Fibroblast of lung (primary cell): ENCODE measurements at regions not wholly inside any gene's neighbourhood (a gene's known extent, or its start where the extent isn't known, plus 50 kb on each side); places are given as distances from the start of the nearest gene placed in this dataset.

Experiments
- EZH2 ChIP-seq: IDR thresholded peaks from 2 replicates; pipeline ENCODE4 v1.5.1; 2012; ENCODE audit warnings: low read length, control low read depth, mild to moderate bottlenecking; ENCODE audit errors: missing control alignments
- TF ChIP-seq, protein P1 (sequence below), 2 donors: IDR thresholded peaks in 1 of 2; conservative IDR thresholded peaks in 1 of 2; 1 replicate in 1 of 2; 2 replicates in 1 of 2; pipeline ENCODE4 v1.5.1; 2011 to 2012; ENCODE audit warnings: low read length in 2 of 2, control low read depth in 1 of 2, inconsistent platforms in 1 of 2, low read depth in 1 of 2, mild to moderate bottlenecking in 1 of 2

GRCh38 chr3:130227540-130227939 is 117.9 kb upstream of the COL6A5 start:
- TF ChIP-seq, protein P1, sequence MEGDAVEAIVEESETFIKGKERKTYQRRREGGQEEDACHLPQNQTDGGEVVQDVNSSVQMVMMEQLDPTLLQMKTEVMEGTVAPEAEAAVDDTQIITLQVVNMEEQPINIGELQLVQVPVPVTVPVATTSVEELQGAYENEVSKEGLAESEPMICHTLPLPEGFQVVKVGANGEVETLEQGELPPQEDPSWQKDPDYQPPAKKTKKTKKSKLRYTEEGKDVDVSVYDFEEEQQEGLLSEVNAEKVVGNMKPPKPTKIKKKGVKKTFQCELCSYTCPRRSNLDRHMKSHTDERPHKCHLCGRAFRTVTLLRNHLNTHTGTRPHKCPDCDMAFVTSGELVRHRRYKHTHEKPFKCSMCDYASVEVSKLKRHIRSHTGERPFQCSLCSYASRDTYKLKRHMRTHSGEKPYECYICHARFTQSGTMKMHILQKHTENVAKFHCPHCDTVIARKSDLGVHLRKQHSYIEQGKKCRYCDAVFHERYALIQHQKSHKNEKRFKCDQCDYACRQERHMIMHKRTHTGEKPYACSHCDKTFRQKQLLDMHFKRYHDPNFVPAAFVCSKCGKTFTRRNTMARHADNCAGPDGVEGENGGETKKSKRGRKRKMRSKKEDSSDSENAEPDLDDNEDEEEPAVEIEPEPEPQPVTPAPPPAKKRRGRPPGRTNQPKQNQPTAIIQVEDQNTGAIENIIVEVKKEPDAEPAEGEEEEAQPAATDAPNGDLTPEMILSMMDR (conservative IDR thresholded peaks at IDR 0.05 in 1 of 2, IDR thresholded peaks at IDR 0.05 in 1 of 2; ENCODE audit: low read depth in 1 of 2, low read length in 2 of 2): no peak
- no peak for TF ChIP-seq EZH2
